ENCODE measurements at regions not wholly inside any gene's neighbourhood (a gene's known extent, or its start where the extent isn't known, plus 50 kb on each side); places are given as distances from the start of the nearest gene placed in this dataset.

GRCh38 chr6:74066168-74066871, 370.3 kb downstream of the CD109 start:
- no peaks in the 10 kb centered on the region for H3K27me3 Mint-ChIP-seq (ENCODE audit: low read depth)
- no peak for DNase-seq (ENCODE audit: low spot score)

GRCh38 chr6:74065705-74066104, 369.7 kb downstream of the CD109 start:
- no peak for DNase-seq (ENCODE audit: low spot score)
- Mint-ChIP-seq H3K27ac (ENCODE audit: unreplicated experiment) (no peak overlapping the region), H3K9me3 (ENCODE audit: low read depth) (peaks cover 4% of the 10 kb centered on the region), H3K4me3 (ENCODE audit: unreplicated experiment) (no peak overlapping the region), H3K4me1 (ENCODE audit: low read depth) (peaks cover 21% of the 10 kb centered on the region), H3K36me3 (ENCODE audit: low read depth) (no peaks in the 10 kb centered on the region), H3K27me3 (ENCODE audit: low read depth) (no peaks in the 10 kb centered on the region)
- no peak for TF ChIP-seq CTCF (IDR thresholded peaks at IDR 0.05)

More at GRCh38 chr6:74066168-74066871, 370.3 kb downstream of the CD109 start:
- Mint-ChIP-seq H3K4me1 (ENCODE audit: low read depth) (peaks cover 23% of the 10 kb centered on the region), H3K27ac (ENCODE audit: unreplicated experiment) (no peak overlapping the region), H3K4me3 (ENCODE audit: unreplicated experiment) (no peak overlapping the region), H3K9me3 (ENCODE audit: low read depth) (peaks cover 4% of the 10 kb centered on the region), H3K36me3 (ENCODE audit: low read depth) (no peaks in the 10 kb centered on the region)
- TF ChIP-seq CTCF (IDR thresholded peaks at IDR 0.05): no peak

- no peak overlapping the region for H3K4me3 Mint-ChIP-seq (ENCODE audit: unreplicated experiment)
- peaks cover 4% of the 10 kb centered on the region for H3K9me3 Mint-ChIP-seq (ENCODE audit: low read depth)
- no peak for DNase-seq (ENCODE audit: low spot score)
- H3K27me3 Mint-ChIP-seq (ENCODE audit: low read depth): no peaks in the 10 kb centered on the region
- H3K27ac Mint-ChIP-seq (ENCODE audit: unreplicated experiment): no peak overlapping the region
- TF ChIP-seq CTCF (IDR thresholded peaks at IDR 0.05): no peak
- H3K36me3 Mint-ChIP-seq (ENCODE audit: low read depth): no peaks in the 10 kb centered on the region
- H3K4me1 Mint-ChIP-seq (ENCODE audit: low read depth): peaks cover 7% of the 10 kb centered on the region
These were observed 367.4 kb downstream of the CD109 start for GRCh38 chr6:74063391-74063790.

- H3K4me1 Mint-ChIP-seq (ENCODE audit: low read depth): peaks cover under 1% of the 10 kb centered on the region
- no peaks in the 10 kb centered on the region for H3K27me3 Mint-ChIP-seq (ENCODE audit: low read depth)
- DNase-seq (ENCODE audit: low spot score): no peak
- no peak for TF ChIP-seq CTCF (IDR thresholded peaks at IDR 0.05)
- no peaks in the 10 kb centered on the region for H3K36me3 Mint-ChIP-seq (ENCODE audit: low read depth)
- no peaks in the 10 kb centered on the region for H3K9me3 Mint-ChIP-seq (ENCODE audit: low read depth)
- no peak overlapping the region for H3K4me3 Mint-ChIP-seq (ENCODE audit: unreplicated experiment)
- H3K27ac Mint-ChIP-seq (ENCODE audit: unreplicated experiment): no peak overlapping the region
These were observed 365.2 kb downstream of the CD109 start for GRCh38 chr6:74061201-74061600.

GRCh38 chr6:74060354-74060753, 364.4 kb downstream of the CD109 start:
- Mint-ChIP-seq H3K9me3 (ENCODE audit: low read depth) (no peaks in the 10 kb centered on the region), H3K27me3 (ENCODE audit: low read depth) (no peaks in the 10 kb centered on the region), H3K4me1 (ENCODE audit: low read depth) (no peaks in the 10 kb centered on the region), H3K36me3 (ENCODE audit: low read depth) (no peaks in the 10 kb centered on the region), H3K4me3 (ENCODE audit: unreplicated experiment) (no peak overlapping the region), H3K27ac (ENCODE audit: unreplicated experiment) (no peak overlapping the region)
- TF ChIP-seq CTCF (IDR thresholded peaks at IDR 0.05): no peak
- no peak for DNase-seq (ENCODE audit: low spot score)

Data from chondrocyte (in vitro differentiated cells).